ENCODE measurements at regions not wholly inside any gene's neighbourhood (a gene's known extent, or its start where the extent isn't known, plus 50 kb on each side); places are given as distances from the start of the nearest gene placed in this dataset.

DNA sequence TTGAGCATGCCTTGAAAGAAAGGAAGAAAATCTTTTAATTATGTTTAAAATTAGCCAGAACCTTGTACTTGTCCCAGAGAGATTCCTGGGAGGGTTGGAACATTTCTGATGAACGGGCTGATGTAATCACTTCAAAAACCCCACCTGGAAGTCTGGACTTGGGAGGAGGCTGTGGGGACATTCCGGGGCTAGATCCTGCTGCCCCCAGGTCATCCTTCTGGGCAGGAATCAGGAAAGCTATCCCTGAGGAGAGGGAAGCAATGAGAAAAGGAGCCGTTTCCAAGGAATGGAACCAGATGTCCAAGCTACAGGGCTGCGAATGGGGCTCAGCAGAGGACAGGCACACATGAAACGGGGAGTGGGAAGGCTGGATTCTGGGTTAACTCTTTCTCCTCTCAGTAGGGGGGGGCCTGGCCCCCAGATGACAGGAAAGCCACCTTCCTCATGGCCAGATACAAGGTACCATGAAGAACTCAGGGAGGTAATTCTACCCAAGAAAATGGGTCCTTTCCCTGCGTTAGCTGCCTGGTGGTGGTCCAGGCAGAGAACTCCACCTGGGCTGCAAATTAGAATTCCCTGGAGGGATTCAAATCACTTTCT is 280.1 kb downstream of the TCF7L2 start:
- no peak for TF ChIP-seq EZH2phosphoT487 (IDR thresholded peaks at IDR 0.05; ENCODE audit: low read depth)
- TF ChIP-seq, protein P1, sequence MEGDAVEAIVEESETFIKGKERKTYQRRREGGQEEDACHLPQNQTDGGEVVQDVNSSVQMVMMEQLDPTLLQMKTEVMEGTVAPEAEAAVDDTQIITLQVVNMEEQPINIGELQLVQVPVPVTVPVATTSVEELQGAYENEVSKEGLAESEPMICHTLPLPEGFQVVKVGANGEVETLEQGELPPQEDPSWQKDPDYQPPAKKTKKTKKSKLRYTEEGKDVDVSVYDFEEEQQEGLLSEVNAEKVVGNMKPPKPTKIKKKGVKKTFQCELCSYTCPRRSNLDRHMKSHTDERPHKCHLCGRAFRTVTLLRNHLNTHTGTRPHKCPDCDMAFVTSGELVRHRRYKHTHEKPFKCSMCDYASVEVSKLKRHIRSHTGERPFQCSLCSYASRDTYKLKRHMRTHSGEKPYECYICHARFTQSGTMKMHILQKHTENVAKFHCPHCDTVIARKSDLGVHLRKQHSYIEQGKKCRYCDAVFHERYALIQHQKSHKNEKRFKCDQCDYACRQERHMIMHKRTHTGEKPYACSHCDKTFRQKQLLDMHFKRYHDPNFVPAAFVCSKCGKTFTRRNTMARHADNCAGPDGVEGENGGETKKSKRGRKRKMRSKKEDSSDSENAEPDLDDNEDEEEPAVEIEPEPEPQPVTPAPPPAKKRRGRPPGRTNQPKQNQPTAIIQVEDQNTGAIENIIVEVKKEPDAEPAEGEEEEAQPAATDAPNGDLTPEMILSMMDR (IDR thresholded peaks at IDR 0.05; ENCODE audit: low read depth, low read length): no peak
- Histone ChIP-seq H3K4me2 (ENCODE audit: low read length) (no peak overlapping the region), H3K36me3 (replicated peaks; ENCODE audit: low read depth, low read length) (no peaks in the 10 kb centered on the region)

DNA sequence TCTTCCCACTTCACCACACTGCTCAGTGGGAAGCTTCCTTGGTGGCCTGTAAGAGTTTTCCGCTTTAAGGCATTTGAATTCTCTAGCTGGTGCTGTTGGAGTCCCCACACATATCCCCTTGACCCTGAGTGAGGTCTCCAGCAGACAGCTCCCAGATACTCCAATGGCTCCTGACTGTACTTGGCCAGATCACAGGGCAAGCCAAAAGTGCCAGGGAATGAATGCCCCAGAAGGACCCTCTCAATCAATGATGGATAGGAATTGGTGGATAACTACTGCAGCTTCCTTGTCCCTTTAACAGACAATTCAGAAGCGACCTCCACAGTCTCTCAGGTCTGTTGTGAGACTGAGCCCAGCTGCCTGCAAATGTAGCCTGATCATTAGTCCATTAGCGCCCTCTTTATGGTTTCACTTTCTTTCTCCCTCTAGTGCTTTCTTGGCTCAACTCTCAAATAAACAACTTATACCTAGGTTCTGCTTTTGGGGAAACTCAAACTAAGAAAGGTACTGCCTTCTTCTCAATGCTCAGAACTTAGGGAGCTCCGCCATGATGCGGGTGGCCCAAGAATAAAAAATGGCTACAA is 283.0 kb downstream of the TCF7L2 start:
- no peaks in the 10 kb centered on the region for H3K36me3 ChIP-seq (replicated peaks; ENCODE audit: low read depth, low read length)
- no peak overlapping the region for H3K9ac ChIP-seq (ENCODE audit: low read length)
- H2AFZ ChIP-seq (ENCODE audit: low read depth, low read length): no peak overlapping the region
- no peaks in the 10 kb centered on the region for H3K4me1 ChIP-seq (ENCODE audit: low read length)
- no peak overlapping the region for H3K27ac ChIP-seq (ENCODE audit: low read length)
- TF ChIP-seq EZH2phosphoT487 (IDR thresholded peaks at IDR 0.05; ENCODE audit: low read depth): no peak
- TF ChIP-seq, protein P1 (IDR thresholded peaks at IDR 0.05; ENCODE audit: low read depth, low read length): no peak
- no peak overlapping the region for H3K4me3 ChIP-seq (ENCODE audit: low read length)
- no peaks in the 10 kb centered on the region for H3K27me3 ChIP-seq (ENCODE audit: low read depth, low read length)
- no peak overlapping the region for H3K4me2 ChIP-seq (ENCODE audit: low read length)
- H4K20me1 ChIP-seq (ENCODE audit: insufficient read depth, low read length): no peaks in the 10 kb centered on the region
- H3K79me2 ChIP-seq (ENCODE audit: low read length): no peaks in the 10 kb centered on the region
- H3K9me3 ChIP-seq (ENCODE audit: insufficient read depth, low read length): no peaks in the 10 kb centered on the region

More for the DNA sequence above, 280.1 kb downstream of the TCF7L2 start:
- Histone ChIP-seq H3K79me2 (ENCODE audit: low read length) (no peaks in the 10 kb centered on the region), H3K27me3 (ENCODE audit: low read depth, low read length) (no peaks in the 10 kb centered on the region), H3K4me1 (ENCODE audit: low read length) (no peaks in the 10 kb centered on the region), H3K4me3 (ENCODE audit: low read length) (no peak overlapping the region), H4K20me1 (ENCODE audit: insufficient read depth, low read length) (no peaks in the 10 kb centered on the region), H3K27ac (ENCODE audit: low read length) (no peak overlapping the region), H3K9me3 (ENCODE audit: insufficient read depth, low read length) (no peaks in the 10 kb centered on the region), H2AFZ (ENCODE audit: low read depth, low read length) (no peak overlapping the region), H3K9ac (ENCODE audit: low read length) (no peak overlapping the region)

DNA sequence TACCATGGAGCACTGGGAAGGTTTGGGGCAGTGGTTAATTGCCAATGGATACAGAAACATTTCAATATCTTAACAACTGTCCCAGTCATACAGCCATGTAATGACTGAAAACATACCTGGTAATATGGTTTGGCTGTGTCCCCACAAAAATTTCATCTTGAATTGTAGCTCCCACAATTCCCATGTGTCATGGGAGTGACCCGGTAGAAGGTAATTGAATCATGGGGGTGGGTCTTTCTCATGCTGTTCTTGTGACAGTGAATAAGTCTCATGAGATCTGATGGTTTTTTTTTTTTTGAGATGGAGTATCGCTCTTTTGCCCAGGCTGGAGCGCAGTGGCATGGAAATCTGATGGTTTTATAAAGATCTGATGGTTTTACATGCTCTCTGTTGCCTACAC is 284.4 kb downstream of the TCF7L2 start:
- no peak for TF ChIP-seq EZH2phosphoT487 (IDR thresholded peaks at IDR 0.05; ENCODE audit: low read depth)
- TF ChIP-seq, protein P1 (IDR thresholded peaks at IDR 0.05; ENCODE audit: low read depth, low read length): no peak

DNA sequence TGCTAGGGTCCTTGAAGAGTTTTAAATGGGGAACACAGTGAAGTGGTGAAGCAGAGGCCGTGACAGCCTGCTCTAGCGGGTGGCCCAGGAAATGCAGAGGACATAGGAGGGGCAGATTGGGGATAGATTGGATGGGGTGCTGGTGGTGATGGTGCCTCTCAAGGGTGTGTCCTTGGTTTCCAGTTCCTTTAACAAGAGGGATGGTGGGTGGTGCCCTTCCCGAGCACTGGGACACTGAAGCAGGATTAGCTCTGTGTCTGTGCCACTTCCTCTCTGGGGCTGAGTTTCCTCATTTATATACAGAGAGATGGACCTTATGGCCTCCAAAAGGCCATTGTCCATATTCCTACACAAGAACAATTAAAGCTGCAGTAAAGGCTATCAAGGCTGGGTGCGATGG is 285.5 kb downstream of the TCF7L2 start:
- Histone ChIP-seq H3K4me1 (ENCODE audit: low read length) (no peaks in the 10 kb centered on the region), H3K27me3 (ENCODE audit: low read depth, low read length) (peaks cover 5% of the 10 kb centered on the region; the same call in 1 of the 2 replicates), H3K4me2 (ENCODE audit: low read length) (no peak overlapping the region), H3K36me3 (replicated peaks; ENCODE audit: low read depth, low read length) (no peaks in the 10 kb centered on the region), H3K79me2 (ENCODE audit: low read length) (no peaks in the 10 kb centered on the region), H3K27ac (ENCODE audit: low read length) (no peak overlapping the region), H3K9ac (ENCODE audit: low read length) (no peak overlapping the region), H4K20me1 (ENCODE audit: insufficient read depth, low read length) (no peaks in the 10 kb centered on the region), H3K4me3 (ENCODE audit: low read length) (no peak overlapping the region), H2AFZ (ENCODE audit: low read depth, low read length) (no peak overlapping the region), H3K9me3 (ENCODE audit: insufficient read depth, low read length) (no peaks in the 10 kb centered on the region)
- TF ChIP-seq, protein P1 (IDR thresholded peaks at IDR 0.05; ENCODE audit: low read depth, low read length): no peak
- TF ChIP-seq EZH2phosphoT487 (IDR thresholded peaks at IDR 0.05; ENCODE audit: low read depth): no peak

More for the DNA sequence above, 284.4 kb downstream of the TCF7L2 start:
- Histone ChIP-seq H3K4me3 (ENCODE audit: low read length) (no peak overlapping the region), H3K9me3 (ENCODE audit: insufficient read depth, low read length) (no peaks in the 10 kb centered on the region), H3K36me3 (replicated peaks; ENCODE audit: low read depth, low read length) (no peaks in the 10 kb centered on the region), H3K9ac (ENCODE audit: low read length) (no peak overlapping the region), H4K20me1 (ENCODE audit: insufficient read depth, low read length) (no peaks in the 10 kb centered on the region), H3K27ac (ENCODE audit: low read length) (no peak overlapping the region), H3K4me1 (ENCODE audit: low read length) (no peaks in the 10 kb centered on the region), H3K79me2 (ENCODE audit: low read length) (no peaks in the 10 kb centered on the region), H3K27me3 (ENCODE audit: low read depth, low read length) (peaks cover 3% of the 10 kb centered on the region; the same call in 1 of the 2 replicates), H3K4me2 (ENCODE audit: low read length) (no peak overlapping the region), H2AFZ (ENCODE audit: low read depth, low read length) (no peak overlapping the region)

All from OCI-LY3 (cell line).